ENCODE measurements at regions not wholly inside any gene's neighbourhood (a gene's known extent, or its start where the extent isn't known, plus 50 kb on each side); places are given as distances from the start of the nearest gene placed in this dataset.
A peak's percentile ranks its signal among the peaks of the same experiment; 100 is the strongest.
"Not testable (repeated sequence)": the region's sequence is repeated elsewhere in the genome, so short reads cannot be mapped to it uniquely, and the experiment has no call there.

GRCh38 chr3:107911337-107912000, 179.4 kb downstream of the CD47 start:
- Histone ChIP-seq H3K27me3 (ENCODE audit: control insufficient read depth, extremely low read depth, insufficient read depth, low read length) (peaks cover 4% of the 10 kb centered on the region), H3K4me3 (ENCODE audit: control insufficient read depth in 2 of 3, extremely low read depth in 1 of 3, insufficient read depth in 2 of 3, low read depth in 1 of 3, low read length in 3 of 3) (no peak overlapping the region), H2AFZ (ENCODE audit: control insufficient read depth, low read length) (no peak overlapping the region), H3K9me3 (ENCODE audit: control insufficient read depth, low read depth, low read length) (no peaks in the 10 kb centered on the region), H3K9me1 (ENCODE audit: control insufficient read depth, extremely low read depth, insufficient read depth, low read length) (no peaks in the 10 kb centered on the region), H3K79me2 (ENCODE audit: control insufficient read depth, insufficient read depth, low read length) (no peaks in the 10 kb centered on the region), H3K4me1 (ENCODE audit: control insufficient read depth, extremely low read depth, insufficient read depth, low read length) (no peaks in the 10 kb centered on the region), H3K4me2 (ENCODE audit: control insufficient read depth, extremely low read depth, insufficient read depth, low read depth, low read length) (no peak overlapping the region), H4K20me1 (ENCODE audit: control insufficient read depth, extremely low read depth, insufficient read depth, low read length) (no peaks in the 10 kb centered on the region), H3K36me3 (ENCODE audit: control insufficient read depth in 2 of 2, extremely low read depth in 1 of 2, insufficient read depth in 2 of 2, low read length in 2 of 2) (no peaks in the 10 kb centered on the region), H3K9ac (ENCODE audit: control insufficient read depth, extremely low read depth, insufficient read depth, low read length) (no peak overlapping the region), H3K27ac (ENCODE audit: control insufficient read depth, insufficient read depth, low read length) (no peak overlapping the region)
- no peak for DNase-seq (ENCODE audit: low read depth, low spot score)
- dilution Hi-C loops (cut with MboI; ENCODE audit: extremely low pct_ligation_motif_present, low sequenced_read_pairs), result no loop called here
- FAIRE-seq, result peak; percentile 34
- TF ChIP-seq CTCF (optimal IDR thresholded peaks at IDR 0.05 in 1 of 3, IDR thresholded peaks at IDR 0.05 in 1 of 3, conservative IDR thresholded peaks at IDR 0.05 in 1 of 3; ENCODE audit: extremely low read depth in 1 of 3, insufficient read depth in 2 of 3, low read length in 3 of 3) (peak in 2 of 3 experiments; percentile 23 to 71), EZH2 (IDR thresholded peaks at IDR 0.05; ENCODE audit: low read length) (no peak)

- no peak for TF ChIP-seq CTCF (optimal IDR thresholded peaks at IDR 0.05 in 1 of 3, IDR thresholded peaks at IDR 0.05 in 1 of 3, conservative IDR thresholded peaks at IDR 0.05 in 1 of 3; ENCODE audit: extremely low read depth in 1 of 3, insufficient read depth in 2 of 3, low read length in 3 of 3)
- no peak for TF ChIP-seq EZH2 (IDR thresholded peaks at IDR 0.05; ENCODE audit: low read length)
- dilution Hi-C loops (cut with MboI; ENCODE audit: extremely low pct_ligation_motif_present, low sequenced_read_pairs), result no loop called here
- Histone ChIP-seq H3K4me3 (ENCODE audit: control insufficient read depth in 2 of 3, extremely low read depth in 1 of 3, insufficient read depth in 2 of 3, low read depth in 1 of 3, low read length in 3 of 3) (no peak overlapping the region), H3K27me3 (ENCODE audit: control insufficient read depth, extremely low read depth, insufficient read depth, low read length) (no peaks in the 10 kb centered on the region), H3K36me3 (ENCODE audit: control insufficient read depth in 2 of 2, extremely low read depth in 1 of 2, insufficient read depth in 2 of 2, low read length in 2 of 2) (no peaks in the 10 kb centered on the region), H3K79me2 (ENCODE audit: control insufficient read depth, insufficient read depth, low read length) (no peaks in the 10 kb centered on the region), H3K27ac (ENCODE audit: control insufficient read depth, insufficient read depth, low read length) (no peak overlapping the region), H4K20me1 (ENCODE audit: control insufficient read depth, extremely low read depth, insufficient read depth, low read length) (no peaks in the 10 kb centered on the region), H3K4me2 (ENCODE audit: control insufficient read depth, extremely low read depth, insufficient read depth, low read depth, low read length) (no peak overlapping the region), H3K9me1 (ENCODE audit: control insufficient read depth, extremely low read depth, insufficient read depth, low read length) (no peaks in the 10 kb centered on the region), H3K9ac (ENCODE audit: control insufficient read depth, extremely low read depth, insufficient read depth, low read length) (no peak overlapping the region), H3K4me1 (ENCODE audit: control insufficient read depth, extremely low read depth, insufficient read depth, low read length) (no peaks in the 10 kb centered on the region), H3K9me3 (ENCODE audit: control insufficient read depth, low read depth, low read length) (no peaks in the 10 kb centered on the region), H2AFZ (ENCODE audit: control insufficient read depth, low read length) (no peak overlapping the region)
- DNase-seq (ENCODE audit: low read depth, low spot score), result no peak
- FAIRE-seq, result no peak
Observed at GRCh38 chr3:107910713-107911259, 180.0 kb downstream of the CD47 start.

- H3K27ac ChIP-seq (ENCODE audit: control insufficient read depth, insufficient read depth, low read length); H3K4me2 ChIP-seq (ENCODE audit: control insufficient read depth, extremely low read depth, insufficient read depth, low read depth, low read length); H3K27me3 ChIP-seq (ENCODE audit: control insufficient read depth, extremely low read depth, insufficient read depth, low read length); FAIRE-seq; H3K4me1 ChIP-seq (ENCODE audit: control insufficient read depth, extremely low read depth, insufficient read depth, low read length); H3K9me1 ChIP-seq (ENCODE audit: control insufficient read depth, extremely low read depth, insufficient read depth, low read length); dilution Hi-C loops (cut with MboI; ENCODE audit: extremely low pct_ligation_motif_present, low sequenced_read_pairs); H2AFZ ChIP-seq (ENCODE audit: control insufficient read depth, low read length); H3K36me3 ChIP-seq (ENCODE audit: control insufficient read depth in 2 of 2, extremely low read depth in 1 of 2, insufficient read depth in 2 of 2, low read length in 2 of 2); H3K9ac ChIP-seq (ENCODE audit: control insufficient read depth, extremely low read depth, insufficient read depth, low read length); H4K20me1 ChIP-seq (ENCODE audit: control insufficient read depth, extremely low read depth, insufficient read depth, low read length); DNase-seq (ENCODE audit: low read depth, low spot score); H3K79me2 ChIP-seq (ENCODE audit: control insufficient read depth, insufficient read depth, low read length); H3K4me3 ChIP-seq (ENCODE audit: control insufficient read depth in 2 of 3, extremely low read depth in 1 of 3, insufficient read depth in 2 of 3, low read depth in 1 of 3, low read length in 3 of 3); H3K9me3 ChIP-seq (ENCODE audit: control insufficient read depth, low read depth, low read length): not testable (repeated sequence)
Observed at GRCh38 chr3:107909583-107909982, 181.2 kb downstream of the CD47 start.

All from keratinocyte (primary cell).